Retina (tissue), 1 donor: ENCODE measurements at regions not wholly inside any gene's neighbourhood (a gene's known extent, or its start where the extent isn't known, plus 50 kb on each side); places are given as distances from the start of the nearest gene placed in this dataset.

Experiments used
- DNase-seq: peaks from one replicate; pipeline ENCODE4 v3.0.0-alpha.2; 2016

DNA sequence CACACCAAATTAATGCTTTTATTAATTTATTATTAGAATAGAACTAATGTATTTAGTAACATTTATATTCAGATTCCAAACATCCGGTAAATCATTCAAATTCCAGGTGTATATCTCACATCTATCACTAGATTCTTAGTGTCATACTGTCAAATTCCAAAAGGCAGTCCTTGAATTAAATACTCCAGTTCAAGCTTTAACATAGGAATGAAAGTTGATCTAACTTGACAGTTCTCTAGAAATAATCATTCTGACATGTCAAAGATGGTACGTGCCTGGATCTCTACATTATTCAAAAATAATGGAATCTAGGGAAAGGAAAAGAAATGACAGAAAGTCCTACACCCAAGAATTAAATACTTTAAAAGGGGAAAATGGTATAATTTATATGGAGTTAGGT is 1161.5 kb downstream of the PCDH9 start:
- DNase-seq: no peak

GRCh38 chr13:66048888-66049287 is 1181.2 kb downstream of the PCDH9 start:
- DNase-seq: no peak

GRCh38 chr13:66040506-66040905 is 1189.6 kb downstream of the PCDH9 start:
- no peak for DNase-seq

DNA sequence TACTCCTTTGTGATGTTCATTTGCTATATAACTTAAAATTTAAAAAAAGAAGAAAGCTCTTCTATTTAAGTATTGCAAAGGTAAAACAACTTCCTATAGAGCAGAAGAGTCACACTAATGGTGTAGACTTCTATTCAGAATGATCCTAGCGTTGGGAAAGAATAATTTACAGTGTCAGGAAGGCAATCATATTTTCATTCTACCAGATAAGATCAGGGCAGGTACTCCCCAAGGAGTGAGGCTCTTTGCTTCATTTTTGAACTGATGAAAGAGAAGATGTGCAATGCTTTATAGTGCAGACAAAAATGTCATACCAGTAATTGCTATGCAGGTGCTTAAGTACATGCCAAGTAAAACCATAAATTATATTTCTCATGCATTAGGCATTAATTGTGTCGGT is 1193.0 kb downstream of the PCDH9 start:
- DNase-seq: no peak

- DNase-seq: no peak
Measured at GRCh38 chr13:66036636-66037035, 1193.5 kb downstream of the PCDH9 start.

DNA sequence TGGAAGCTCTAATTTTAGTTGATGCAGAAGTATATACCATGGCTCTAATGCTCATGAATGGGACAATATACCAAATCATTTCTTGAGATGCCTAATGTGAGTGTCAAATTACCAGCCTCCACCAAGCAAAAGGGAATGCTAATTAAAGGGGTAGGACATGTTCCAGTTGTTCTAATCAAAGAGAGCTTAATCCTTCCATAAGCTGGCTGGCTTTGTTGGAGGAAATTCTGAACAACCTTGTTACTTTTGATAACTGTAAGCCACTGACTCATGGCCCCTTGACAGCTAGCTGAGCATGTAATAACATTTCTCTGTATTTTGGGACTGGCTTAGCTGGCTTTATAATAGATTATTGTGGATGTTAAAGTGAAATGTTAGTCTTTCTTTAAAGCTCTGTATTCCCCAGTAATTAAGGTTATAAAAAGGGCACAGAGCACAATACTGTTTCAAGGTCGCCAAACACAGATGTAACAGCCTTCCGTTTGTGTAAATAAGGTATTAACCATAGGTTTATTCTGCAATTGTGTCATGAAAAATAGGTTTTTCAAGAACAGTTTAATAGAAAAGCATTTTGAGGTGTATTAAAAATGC is 1194.0 kb downstream of the PCDH9 start:
- DNase-seq: no peak

DNA sequence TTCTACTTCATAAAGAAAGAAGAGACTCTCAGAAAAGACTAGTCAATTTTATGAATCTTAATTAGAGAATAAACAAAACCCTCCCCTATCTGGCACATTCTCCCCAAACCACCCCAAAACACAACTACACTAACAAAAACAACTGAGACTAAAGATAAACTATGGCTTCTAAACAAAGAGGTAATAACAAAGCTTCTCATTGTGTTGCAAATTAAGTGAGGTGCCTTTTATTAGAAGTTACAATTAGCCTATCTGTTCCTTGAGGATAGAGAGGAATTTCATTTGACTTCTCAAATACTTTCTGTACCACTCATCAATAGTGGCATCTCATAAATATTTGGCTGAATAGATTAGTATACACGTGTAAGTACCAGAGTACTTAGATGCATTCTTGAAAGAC is 1196.2 kb downstream of the PCDH9 start:
- DNase-seq: no peak

- DNase-seq: no peak
Measured at GRCh38 chr13:66021846-66022245, 1208.3 kb downstream of the PCDH9 start.

GRCh38 chr13:66014771-66015170 is 1215.4 kb downstream of the PCDH9 start:
- no peak for DNase-seq

- DNase-seq: no peak
Measured at GRCh38 chr13:66009241-66009640, 1220.9 kb downstream of the PCDH9 start.

DNA sequence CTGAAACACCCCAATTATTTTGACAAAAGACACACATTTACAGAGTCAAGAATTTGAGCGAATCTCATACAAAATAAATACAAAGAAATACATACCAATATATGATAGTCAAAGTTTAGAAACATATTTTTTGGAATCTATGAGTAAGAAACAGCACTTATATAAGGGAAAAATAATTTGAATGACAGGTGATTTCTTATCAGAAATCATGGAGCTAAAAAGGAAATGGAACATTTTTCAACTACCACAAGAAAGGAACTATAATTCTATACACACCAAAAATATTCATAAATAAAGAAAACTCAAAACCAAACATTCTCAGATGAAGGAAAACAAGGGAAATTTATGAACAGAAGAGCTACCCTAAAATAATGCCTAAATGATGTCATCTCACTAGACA is 1226.6 kb downstream of the PCDH9 start:
- DNase-seq: no peak

GRCh38 chr13:66001140-66001539 is 1229.0 kb downstream of the PCDH9 start:
- no peak for DNase-seq

DNA sequence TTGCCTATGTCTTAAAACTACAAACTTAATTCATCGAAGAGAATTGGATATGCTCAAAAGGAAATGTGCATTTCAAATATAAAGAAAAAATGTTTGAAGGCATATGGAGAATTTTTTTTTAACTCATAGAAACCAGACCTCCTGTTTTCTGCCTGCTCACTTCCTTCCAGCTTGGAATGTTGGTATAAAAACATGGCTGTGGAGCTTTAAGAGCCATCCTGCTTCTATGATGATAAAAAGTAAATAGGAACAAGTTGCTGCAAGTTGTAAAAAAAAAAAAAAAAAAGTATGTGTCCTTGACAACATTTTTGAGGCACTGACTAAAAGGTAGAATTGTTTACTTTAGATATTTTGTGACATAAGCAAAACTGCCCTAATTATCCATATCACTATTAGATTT is 1230.7 kb downstream of the PCDH9 start:
- DNase-seq: no peak

- DNase-seq: no peak
Measured at GRCh38 chr13:65990684-65991083, 1239.5 kb downstream of the PCDH9 start.

- DNase-seq: no peak
Measured at GRCh38 chr13:65985612-65986011, 1244.5 kb downstream of the PCDH9 start.

GRCh38 chr13:65977525-65977924 is 1252.6 kb downstream of the PCDH9 start:
- DNase-seq: no peak

DNA sequence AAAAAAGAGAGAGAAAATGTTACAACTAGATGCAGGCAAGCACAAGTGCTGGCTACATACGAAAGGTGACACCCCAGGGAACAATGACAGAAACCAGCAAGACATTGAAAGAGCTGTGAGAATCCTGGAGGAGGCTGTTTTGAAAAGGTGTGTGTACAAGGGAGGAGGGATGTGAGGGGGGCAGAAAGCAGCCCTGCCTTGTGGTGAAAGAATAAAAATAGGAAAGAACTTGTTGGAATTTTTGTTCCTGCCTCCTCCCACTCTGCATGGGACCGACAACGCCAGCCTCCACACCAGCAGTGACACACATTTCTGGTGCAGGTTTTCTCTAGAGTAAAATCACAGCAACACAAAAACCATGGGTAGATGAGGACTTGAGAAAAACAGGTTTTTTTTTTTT is 1258.6 kb downstream of the PCDH9 start:
- DNase-seq: no peak

- no peak for DNase-seq
Measured at GRCh38 chr13:65966991-65967451, 1263.1 kb downstream of the PCDH9 start.

- DNase-seq: no peak
Measured at GRCh38 chr13:65965501-65965900, 1264.6 kb downstream of the PCDH9 start.

DNA sequence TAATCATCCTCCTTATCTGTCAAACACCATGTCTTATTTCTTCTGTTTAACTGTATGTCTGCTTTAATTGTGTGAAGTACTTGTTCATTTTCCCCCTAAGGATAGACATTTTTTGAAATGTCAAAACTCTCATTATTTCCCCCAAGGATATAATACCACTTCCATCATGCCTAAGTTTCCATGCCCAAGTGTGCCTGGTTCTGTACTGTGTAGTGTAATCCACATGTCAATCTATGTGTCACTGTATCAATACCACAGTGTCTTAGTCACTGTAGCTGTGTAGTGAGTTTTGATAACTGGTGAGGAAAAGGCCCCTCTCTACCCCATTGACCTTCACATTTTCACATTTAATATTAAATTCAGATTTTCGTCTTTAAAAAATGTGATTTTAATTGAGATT is 1265.5 kb downstream of the PCDH9 start:
- DNase-seq: no peak

DNA sequence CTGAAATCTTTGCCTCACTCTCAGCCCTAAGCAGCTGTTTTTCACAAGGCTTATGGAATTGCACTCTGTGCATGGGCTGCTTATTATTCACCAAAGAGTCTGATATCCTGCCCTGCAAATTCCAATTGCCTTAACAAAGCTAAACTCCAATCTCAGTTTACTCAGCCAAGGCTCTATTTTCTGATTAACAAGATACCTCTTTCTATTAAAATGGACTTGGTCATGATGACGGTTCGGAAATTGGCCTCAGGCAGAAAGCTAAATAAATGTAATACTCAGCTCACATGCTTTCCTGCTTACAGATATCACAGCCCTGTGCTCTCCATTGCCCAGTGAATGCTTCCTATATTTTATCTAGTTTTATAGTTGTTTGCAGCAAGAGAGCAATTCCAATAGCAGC is 1270.8 kb downstream of the PCDH9 start:
- no peak for DNase-seq

DNA sequence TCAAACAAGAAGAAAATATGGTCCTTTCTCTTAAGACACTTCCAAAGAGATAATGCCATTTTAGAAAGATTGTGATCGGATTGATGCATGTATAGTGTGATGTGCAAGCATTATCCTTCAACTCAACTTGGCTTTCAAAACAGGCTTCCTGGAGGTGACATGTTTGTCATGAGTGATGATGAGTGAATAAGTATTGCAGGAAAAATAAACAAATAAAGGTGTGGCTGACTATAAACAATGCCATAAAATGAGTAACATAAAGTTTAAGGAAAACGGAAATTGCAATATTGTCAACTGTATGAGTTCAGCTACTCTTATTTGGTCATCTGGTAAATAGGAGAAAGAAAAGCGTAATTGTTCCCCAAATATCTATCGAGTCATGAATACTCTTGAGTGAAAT is 1283.7 kb downstream of the PCDH9 start:
- DNase-seq: no peak

DNA sequence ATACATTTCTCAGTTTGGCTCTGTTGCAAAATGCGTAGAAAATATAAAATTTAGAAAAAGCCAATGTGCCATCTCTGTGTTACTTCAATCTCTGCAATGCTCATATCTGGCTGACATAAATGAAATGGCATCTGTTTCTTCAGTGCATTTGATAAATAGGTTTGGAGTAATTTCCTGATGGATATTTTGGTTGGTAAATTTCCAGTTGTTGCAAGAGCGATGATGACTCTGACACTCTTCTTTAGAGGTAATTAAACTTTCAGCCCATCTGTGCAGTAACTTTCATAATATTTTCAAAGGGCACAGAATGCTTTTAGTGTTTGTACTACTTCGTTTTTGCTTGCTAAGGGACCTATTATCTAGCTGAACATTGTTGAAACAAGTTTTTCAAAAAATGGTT is 1286.4 kb downstream of the PCDH9 start:
- DNase-seq: no peak

- DNase-seq: no peak
Measured at GRCh38 chr13:65943024-65943423, 1287.1 kb downstream of the PCDH9 start.

GRCh38 chr13:65940720-65941119 is 1289.4 kb downstream of the PCDH9 start:
- DNase-seq: no peak

DNA sequence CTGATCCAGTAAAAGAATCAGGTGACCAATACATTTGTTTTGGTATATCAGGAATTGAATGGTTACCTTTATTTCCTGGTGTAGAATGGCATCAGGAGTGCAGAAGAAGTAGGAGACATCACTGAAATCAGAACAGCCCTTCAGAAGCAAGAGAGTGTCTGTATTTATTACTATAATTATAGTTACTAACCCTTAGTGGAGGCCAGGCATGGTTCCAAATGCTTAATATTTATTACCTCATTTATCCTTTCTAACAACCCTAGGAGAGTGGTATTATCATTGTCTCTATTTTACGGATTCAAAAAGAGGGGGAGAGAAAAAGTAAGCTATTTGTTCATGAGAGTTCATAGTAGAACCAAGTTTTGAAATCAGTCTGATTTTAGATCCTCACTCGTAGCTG is 1292.9 kb downstream of the PCDH9 start:
- DNase-seq: no peak
